ENCODE measurements at regions not wholly inside any gene's neighbourhood (a gene's known extent, or its start where the extent isn't known, plus 50 kb on each side); places are given as distances from the start of the nearest gene placed in this dataset.

DNA sequence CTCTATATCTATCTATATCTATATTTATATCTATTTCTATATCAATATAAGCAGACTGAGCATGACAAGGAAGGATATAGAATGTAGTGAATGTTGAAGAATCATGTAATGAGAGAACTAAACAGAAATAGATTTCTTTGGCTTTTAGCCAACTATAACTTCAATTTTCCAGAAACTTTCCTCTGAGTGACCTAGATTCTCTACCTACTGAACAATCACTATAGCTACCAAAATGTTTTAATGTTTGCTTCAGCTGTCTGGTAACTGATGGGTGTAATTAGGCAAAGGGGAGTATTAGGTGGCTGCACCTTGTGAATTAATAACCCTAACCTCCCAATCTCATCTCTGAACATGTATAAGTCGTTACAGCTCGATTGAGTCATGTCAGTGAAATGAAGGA, 76.4 kb upstream of the ROBO1 start:
- TF ChIP-seq POLR2A (IDR thresholded peaks at IDR 0.05): no peak
- no peak for TF ChIP-seq POLR2AphosphoS5 (IDR thresholded peaks at IDR 0.05)
- no peak for TF ChIP-seq CTCF (IDR thresholded peaks at IDR 0.05)
- H3K27ac ChIP-seq: no peak overlapping the region
- intact Hi-C loops (cut with DNase I): no loop called here
- H3K4me3 ChIP-seq: no peak overlapping the region
- no peaks in the 10 kb centered on the region for H3K9me3 ChIP-seq
- no peaks in the 10 kb centered on the region for H3K4me1 ChIP-seq (replicated peaks)
- no peaks in the 10 kb centered on the region for H3K27me3 ChIP-seq (replicated peaks; ENCODE audit: insufficient read depth)
- H3K36me3 ChIP-seq: no peaks in the 10 kb centered on the region
- 92% methylated on average over 2 of the region's 2 CpGs for WGBS
- DNase-seq (ENCODE audit: low spot score): no peak

DNA sequence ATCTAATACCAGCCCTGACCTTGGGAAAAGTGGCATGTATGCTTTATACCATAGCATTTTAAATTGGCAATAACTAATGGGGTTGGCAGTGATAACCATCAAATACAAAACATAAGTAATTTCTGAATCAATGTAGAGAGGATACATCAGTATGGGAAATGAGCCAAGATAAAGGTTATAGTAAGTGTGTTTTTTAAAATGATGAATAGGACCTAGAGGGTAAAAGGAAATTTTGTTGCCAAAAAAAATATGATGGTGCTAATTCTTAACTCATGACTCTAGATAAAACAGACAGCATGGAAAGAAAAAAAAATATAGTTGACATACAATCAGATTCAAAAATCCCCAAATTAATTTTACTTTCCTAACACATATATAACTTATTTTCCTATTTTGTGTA, 75.4 kb upstream of the ROBO1 start:
- DNase-seq (ENCODE audit: low spot score): no peak
- no peak overlapping the region for H3K27ac ChIP-seq
- H3K4me1 ChIP-seq (replicated peaks): no peaks in the 10 kb centered on the region
- H3K9me3 ChIP-seq: no peaks in the 10 kb centered on the region
- no peak for TF ChIP-seq POLR2AphosphoS5 (IDR thresholded peaks at IDR 0.05)
- TF ChIP-seq POLR2A (IDR thresholded peaks at IDR 0.05): no peak
- no peak for TF ChIP-seq CTCF (IDR thresholded peaks at IDR 0.05)
- no peak overlapping the region for H3K4me3 ChIP-seq
- no peaks in the 10 kb centered on the region for H3K36me3 ChIP-seq
- intact Hi-C loops (cut with DNase I): no loop called here
- H3K27me3 ChIP-seq (replicated peaks; ENCODE audit: insufficient read depth): no peaks in the 10 kb centered on the region

GRCh38 chr3:79835701-79836100, 67.9 kb upstream of the ROBO1 start:
- Histone ChIP-seq H3K27ac (no peak overlapping the region), H3K4me3 (no peak overlapping the region), H3K27me3 (replicated peaks; ENCODE audit: insufficient read depth) (no peaks in the 10 kb centered on the region), H3K9me3 (no peaks in the 10 kb centered on the region), H3K36me3 (no peaks in the 10 kb centered on the region), H3K4me1 (replicated peaks) (no peaks in the 10 kb centered on the region)
- no peak for TF ChIP-seq POLR2AphosphoS5 (IDR thresholded peaks at IDR 0.05)
- TF ChIP-seq POLR2A (IDR thresholded peaks at IDR 0.05): no peak
- TF ChIP-seq CTCF (IDR thresholded peaks at IDR 0.05): no peak
- intact Hi-C loops (cut with DNase I): no loop called here
- WGBS: 54% methylated on average over 4 of the region's 4 CpGs
- no peak for DNase-seq (ENCODE audit: low spot score)

DNA sequence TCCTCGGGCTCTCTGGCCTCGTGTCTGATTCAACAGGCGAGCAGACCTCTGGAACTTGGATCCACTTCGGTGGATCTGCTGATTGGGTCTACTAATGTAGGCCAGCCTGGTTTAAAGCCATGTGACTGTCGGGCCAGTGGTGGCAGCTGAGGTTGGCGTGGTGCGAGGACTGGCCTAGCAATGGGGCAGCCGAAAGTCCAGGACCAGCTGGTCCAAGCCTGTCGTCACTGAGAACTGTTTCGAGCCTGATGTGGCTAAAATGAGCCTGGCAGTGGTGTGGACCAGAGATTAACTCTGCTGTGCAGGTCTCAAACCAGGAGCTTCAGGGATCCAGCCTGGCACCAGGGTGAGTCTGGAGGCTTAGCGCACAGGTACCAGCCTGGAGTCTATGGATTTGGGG, 56.4 kb upstream of the ROBO1 start:
- Histone ChIP-seq H3K36me3 (no peaks in the 10 kb centered on the region), H3K27me3 (replicated peaks; ENCODE audit: insufficient read depth) (no peaks in the 10 kb centered on the region), H3K4me1 (replicated peaks) (no peaks in the 10 kb centered on the region), H3K27ac (no peak overlapping the region), H3K9me3 (no peaks in the 10 kb centered on the region), H3K4me3 (no peak overlapping the region)
- intact Hi-C loops (cut with DNase I): no loop called here
- WGBS: 85% methylated on average over 11 of the region's 11 CpGs
- no peak for DNase-seq (ENCODE audit: low spot score)
- no peak for TF ChIP-seq CTCF (IDR thresholded peaks at IDR 0.05)
- no peak for TF ChIP-seq POLR2A (IDR thresholded peaks at IDR 0.05)
- no peak for TF ChIP-seq POLR2AphosphoS5 (IDR thresholded peaks at IDR 0.05)

DNA sequence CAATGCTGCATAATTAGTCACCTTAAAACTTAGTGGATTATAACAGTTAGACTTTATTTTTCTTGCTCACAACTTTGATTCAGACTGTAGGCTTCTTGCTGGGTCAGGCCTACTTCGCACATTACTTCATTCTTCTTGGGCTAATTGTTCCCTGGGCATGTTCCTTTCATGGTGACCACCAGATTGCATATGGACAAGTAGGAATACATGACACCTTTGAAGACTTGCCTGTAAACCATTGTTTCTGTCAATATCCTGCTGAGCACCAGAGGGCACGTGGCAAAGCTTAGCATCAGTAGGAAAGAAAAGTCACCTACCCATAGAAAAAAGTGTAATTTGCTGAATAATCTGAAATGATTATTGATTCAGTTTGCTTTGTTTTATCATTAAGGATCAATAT, 54.3 kb upstream of the ROBO1 start:
- H3K36me3 ChIP-seq: no peaks in the 10 kb centered on the region

More for the DNA sequence above, 54.3 kb upstream of the ROBO1 start:
- H3K27ac ChIP-seq: no peak overlapping the region
- DNase-seq (ENCODE audit: low spot score): no peak
- no peaks in the 10 kb centered on the region for H3K4me1 ChIP-seq (replicated peaks)
- H3K4me3 ChIP-seq: no peak overlapping the region
- no peaks in the 10 kb centered on the region for H3K9me3 ChIP-seq
- TF ChIP-seq CTCF (IDR thresholded peaks at IDR 0.05) (no peak), POLR2AphosphoS5 (IDR thresholded peaks at IDR 0.05) (no peak), POLR2A (IDR thresholded peaks at IDR 0.05) (no peak)
- 84% methylated on average over 2 of the region's 2 CpGs for WGBS
- intact Hi-C loops (cut with DNase I): no loop called here
- H3K27me3 ChIP-seq (replicated peaks; ENCODE audit: insufficient read depth): no peaks in the 10 kb centered on the region

Data from prostate gland (tissue), 2 donors.